Lower leg skin (tissue), 3 donors: ENCODE measurements at regions not wholly inside any gene's neighbourhood (a gene's known extent, or its start where the extent isn't known, plus 50 kb on each side); places are given as distances from the start of the nearest gene placed in this dataset.

Experiments used
- POLR2A ChIP-seq, 2 donors: fragments of 450-650 bp; IDR thresholded peaks; one replicate each; pipeline ENCODE4 v1.6.1; 2016 to 2017; ENCODE audit warnings: antibody characterized with exemption in 2 of 2, mild to moderate bottlenecking in 1 of 2, moderate library complexity in 1 of 2
- TF ChIP-seq, protein P1 (sequence below), 3 donors: fragments of 450-650 bp; IDR thresholded peaks; one replicate each; pipeline ENCODE4 v1.5.1; 2016; ENCODE audit warnings: antibody characterized with exemption in 3 of 3, mild to moderate bottlenecking in 3 of 3, moderate library complexity in 2 of 3

DNA sequence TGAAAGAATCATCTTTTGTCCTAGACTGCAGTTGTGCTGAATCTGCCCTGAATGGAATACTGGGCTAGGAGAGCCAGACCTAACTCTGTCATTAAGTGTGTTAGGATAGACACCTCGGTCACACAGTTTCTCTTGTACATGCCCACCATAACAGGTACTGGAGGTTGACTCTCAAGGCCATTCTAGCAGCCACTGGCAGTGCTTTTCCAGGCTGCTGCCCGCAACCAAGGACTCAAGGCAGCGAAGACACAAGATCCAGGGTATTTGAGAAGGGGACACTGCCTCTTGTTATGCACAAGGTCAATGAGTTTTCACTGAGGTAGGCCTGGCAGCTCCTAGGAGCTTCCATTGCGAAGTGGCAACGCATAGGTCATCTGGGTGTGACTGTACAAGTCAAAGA, 70.6 kb upstream of the ZNF746 start:
- TF ChIP-seq, protein P1, sequence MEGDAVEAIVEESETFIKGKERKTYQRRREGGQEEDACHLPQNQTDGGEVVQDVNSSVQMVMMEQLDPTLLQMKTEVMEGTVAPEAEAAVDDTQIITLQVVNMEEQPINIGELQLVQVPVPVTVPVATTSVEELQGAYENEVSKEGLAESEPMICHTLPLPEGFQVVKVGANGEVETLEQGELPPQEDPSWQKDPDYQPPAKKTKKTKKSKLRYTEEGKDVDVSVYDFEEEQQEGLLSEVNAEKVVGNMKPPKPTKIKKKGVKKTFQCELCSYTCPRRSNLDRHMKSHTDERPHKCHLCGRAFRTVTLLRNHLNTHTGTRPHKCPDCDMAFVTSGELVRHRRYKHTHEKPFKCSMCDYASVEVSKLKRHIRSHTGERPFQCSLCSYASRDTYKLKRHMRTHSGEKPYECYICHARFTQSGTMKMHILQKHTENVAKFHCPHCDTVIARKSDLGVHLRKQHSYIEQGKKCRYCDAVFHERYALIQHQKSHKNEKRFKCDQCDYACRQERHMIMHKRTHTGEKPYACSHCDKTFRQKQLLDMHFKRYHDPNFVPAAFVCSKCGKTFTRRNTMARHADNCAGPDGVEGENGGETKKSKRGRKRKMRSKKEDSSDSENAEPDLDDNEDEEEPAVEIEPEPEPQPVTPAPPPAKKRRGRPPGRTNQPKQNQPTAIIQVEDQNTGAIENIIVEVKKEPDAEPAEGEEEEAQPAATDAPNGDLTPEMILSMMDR (IDR thresholded peaks at IDR 0.05) = no peak
- TF ChIP-seq POLR2A (IDR thresholded peaks at IDR 0.05) = no peak
